ENCODE measurements at regions not wholly inside any gene's neighbourhood (a gene's known extent, or its start where the extent isn't known, plus 50 kb on each side); places are given as distances from the start of the nearest gene placed in this dataset.

- Histone ChIP-seq H3K79me1 (ENCODE audit: insufficient read depth, low read depth, low read length, poor library complexity, severe bottlenecking) (no peaks in the 10 kb centered on the region), H3T11ph (ENCODE audit: low read length) (no peak overlapping the region), H4K5ac (ENCODE audit: insufficient read length, low read depth, low read length) (no peak overlapping the region), H4K20me1 (ENCODE audit: control insufficient read depth, insufficient read depth, insufficient read length) (no peaks in the 10 kb centered on the region), H2BK15ac (ENCODE audit: low read depth, low read length) (no peak overlapping the region), H3K27ac (ENCODE audit: insufficient read length, low read depth, low read length) (no peak overlapping the region), H3K14ac (ENCODE audit: insufficient read depth, low read length) (no peak overlapping the region), H3K56ac (ENCODE audit: insufficient read length, low read depth, low read length) (no peak overlapping the region), H3K9ac (ENCODE audit: extremely low read depth, insufficient read length, low read length) (no peak overlapping the region), H3K9me3 (ENCODE audit: control insufficient read depth, low read depth, low read length) (no peaks in the 10 kb centered on the region), H4K91ac (ENCODE audit: insufficient read length, low read depth, low read length) (no peak overlapping the region), H3K4me1 (ENCODE audit: insufficient read depth, low read length) (no peaks in the 10 kb centered on the region), H3K27me3 (ENCODE audit: insufficient read depth, low read length) (no peaks in the 10 kb centered on the region), H2BK120ac (ENCODE audit: low read depth, low read length, poor library complexity, severe bottlenecking) (no peak overlapping the region), H2BK20ac (ENCODE audit: low read depth, low read length, poor library complexity, severe bottlenecking) (no peak overlapping the region), H3K4ac (ENCODE audit: low read depth, low read length) (no peak overlapping the region), H3K4me2 (ENCODE audit: insufficient read depth, insufficient read length, low read length) (no peak overlapping the region), H3K79me2 (ENCODE audit: insufficient read depth, low read length) (no peaks in the 10 kb centered on the region), H2BK5ac (ENCODE audit: insufficient read length, low read length) (no peak overlapping the region), H2AK5ac (ENCODE audit: insufficient read length, low read length) (no peak overlapping the region), H3K18ac (ENCODE audit: insufficient read length, low read depth, low read length) (no peak overlapping the region), H2AFZ (ENCODE audit: low read length) (no peak overlapping the region), H2BK12ac (ENCODE audit: insufficient read length, low read depth, low read length) (no peak overlapping the region), H3K23me2 (ENCODE audit: insufficient read length, low read depth, low read length, poor library complexity, severe bottlenecking) (no peaks in the 10 kb centered on the region), H4K8ac (replicated peaks; ENCODE audit: insufficient read length, low read depth, low read length) (no peak overlapping the region), H3K23ac (ENCODE audit: insufficient read length, low read depth, low read length) (no peak overlapping the region)
- Mint-ChIP-seq H3K4me1 (no peaks in the 10 kb centered on the region), H3K27ac (no peak overlapping the region), H3K9me3 (peaks cover 0 to 5% of the 10 kb centered on the region in 2 experiments; a peak in 2 of 5 replicates), H3K36me3 (ENCODE audit: insufficient read depth in 1 of 3, low read depth in 3 of 3) (no peaks in the 10 kb centered on the region; a peak in 3 of 7 replicates), H3K27me3 (ENCODE audit: low read depth) (no peaks in the 10 kb centered on the region), H3K4me3 (no peak overlapping the region)
- WGBS (ENCODE audit: extremely low coverage, insufficient read length, low lambda C conversion rate) = no CpG with 5 or more reads among the region's 4 CpGs
- DNase-seq = no peak
- TF ChIP-seq CTCF (conservative IDR thresholded peaks at IDR 0.05) = peak; percentile 46
Measured at GRCh38 chr3:104610730-104611652, 755.7 kb upstream of the ALCAM start.
